HepG2 (cell line): ENCODE measurements at regions not wholly inside any gene's neighbourhood (a gene's known extent, or its start where the extent isn't known, plus 50 kb on each side); places are given as distances from the start of the nearest gene placed in this dataset.

ENCODE experiments used
- ATAC-seq: fragments of 200-7000 bp; cut with Tn5 transposase; 3 replicates; pipeline ENCODE4 v1.9.1; 2020; ENCODE audit warnings: mild to moderate bottlenecking, moderate library complexity
- BruUV-seq: library from RNA; stranded (reverse); fragments of 400-500 nt; replicated peaks from 2 replicates; lab custom pipeline; 2021; lab: Mats Ljungman, UMichigan
- CTCF ChIA-PET: fragments of 300-600 bp; formaldehyde crosslinking; extraction: SDS; loops from one replicate; lab custom pipeline; 2021; ENCODE audit warnings: low total read pairs, inconsistent platforms, low intra/inter-chr PET ratio; lab: Yijun Ruan, JAX
- POLR2A ChIA-PET: fragments of 350-600 bp; sonication (Branson Sonifier 250); formaldehyde crosslinking; loops from one replicate; lab custom pipeline; 2020; ENCODE audit warnings: antibody characterized with exemption, inconsistent platforms; lab: Yijun Ruan, JAX
- DNase-seq: peaks from one replicate; pipeline ENCODE4 v3.0.0-alpha.2; 2015; ENCODE audit warnings: low spot score
- FAIRE-seq: peaks from 3 replicates; lab custom pipeline; 2011; peaks lifted over from hg19 to GRCh38; lab: Jason Lieb, UNC
- H2AFZ ChIP-seq: one replicate; pipeline ENCODE4 v1.6.1; 2011; ENCODE audit warnings: low read length, inconsistent platforms
- H3K27ac ChIP-seq: fragments of 300-600 bp; 3 replicates; pipeline ENCODE4 v1.8.0; 2011; ENCODE audit warnings: mixed run types, mild to moderate bottlenecking, mixed read lengths, low read length, inconsistent platforms; ENCODE audit not compliant: insufficient read depth; ENCODE audit errors: extremely low read length
- H3K27me3 ChIP-seq, 2 experiments: fragments of 200-600 bp in 1 of 2; 2 replicates in 1 of 2; 3 replicates in 1 of 2; pipeline versions ENCODE4 v1.6.0 to v1.8.0; 2011; ENCODE audit warnings: low read length in 2 of 2, mild to moderate bottlenecking in 2 of 2, moderate library complexity in 2 of 2, inconsistent platforms in 1 of 2; ENCODE audit not compliant: insufficient read depth in 2 of 2, control insufficient read depth in 1 of 2
- H3K36me3 ChIP-seq, 2 experiments: fragments of 200-600 bp in 1 of 2; replicated peaks in 1 of 2; 2 replicates in 1 of 2; 3 replicates in 1 of 2; pipeline versions ENCODE4 v1.5.1 to v1.8.0; 2011; ENCODE audit warnings: low read length in 2 of 2, inconsistent platforms in 1 of 2; ENCODE audit not compliant: insufficient read depth in 2 of 2, control insufficient read depth in 1 of 2
- H3K4me1 ChIP-seq: 2 replicates; pipeline ENCODE4 v1.5.1; 2012; ENCODE audit warnings: low read length, inconsistent platforms; ENCODE audit not compliant: insufficient read depth
- H3K4me2 ChIP-seq: 2 replicates; pipeline ENCODE4 v1.6.0; 2011; ENCODE audit warnings: low read depth, low read length, inconsistent platforms
- H3K4me3 ChIP-seq, 3 experiments: fragments of 200-600 bp in 1 of 3; sonication (generic), shearing (Covaris generic) in 1 of 3; replicated peaks in 1 of 3; 2 replicates each; pipeline ENCODE4 v1.5.1; 2011 to 2016; ENCODE audit warnings: low read length in 3 of 3, inconsistent platforms in 2 of 3, low read depth in 2 of 3, mild to moderate bottlenecking in 2 of 3, control low read depth in 1 of 3, mixed read lengths in 1 of 3; ENCODE audit not compliant: insufficient read depth in 1 of 3
- H3K79me2 ChIP-seq: one replicate; pipeline ENCODE4 v1.6.1; 2011; ENCODE audit warnings: low read length, inconsistent platforms; ENCODE audit not compliant: insufficient read depth
- H3K9ac ChIP-seq: 2 replicates; pipeline ENCODE4 v1.6.0; 2011; ENCODE audit warnings: mild to moderate bottlenecking, low read depth, low read length, inconsistent platforms; ENCODE audit not compliant: insufficient read depth
- H3K9me3 ChIP-seq: 2 replicates; pipeline ENCODE4 v1.5.1; 2012; ENCODE audit warnings: mild to moderate bottlenecking, low read length
- H4K20me1 ChIP-seq: 2 replicates; pipeline ENCODE4 v1.6.0; 2011; ENCODE audit warnings: inconsistent platforms, mild to moderate bottlenecking, low read length, moderate library complexity; ENCODE audit not compliant: insufficient read depth
- ERF ChIP-seq: IDR thresholded peaks from 2 replicates; pipeline ENCODE4 v1.6.1; 2018; ENCODE audit warnings: missing biosample characterization, missing genetic modification reagents
- FOXC1 ChIP-seq: sonication (generic); formaldehyde crosslinking; IDR thresholded peaks from 2 replicates; pipeline ENCODE4 v1.8.0; 2022; ENCODE audit warnings: mild to moderate bottlenecking, missing genetic modification reagents, borderline replicate concordance
- HINFP ChIP-seq: sonication (generic); formaldehyde crosslinking; IDR thresholded peaks from 2 replicates; pipeline ENCODE4 v1.4.0; 2020; ENCODE audit warnings: low read depth, mild to moderate bottlenecking, missing genetic modification reagents
- HNF4G ChIP-seq, 2 experiments: sonication (generic) in 1 of 2; formaldehyde crosslinking in 1 of 2; IDR thresholded peaks; 2 replicates each; pipeline versions ENCODE4 v1.4.0 to v1.6.1; 2011 to 2020; ENCODE audit warnings: borderline replicate concordance in 2 of 2, low read depth in 2 of 2, mild to moderate bottlenecking in 2 of 2, low read length in 1 of 2, missing genetic modification reagents in 1 of 2, moderate library complexity in 1 of 2
- IRF1 ChIP-seq: sonication (generic); formaldehyde crosslinking; IDR thresholded peaks from 2 replicates; pipeline ENCODE4 v1.4.0; 2020; ENCODE audit warnings: low read depth, mild to moderate bottlenecking, missing genetic modification reagents
- IRF2 ChIP-seq: IDR thresholded peaks from 2 replicates; pipeline ENCODE4 v1.6.1; 2018; ENCODE audit warnings: missing genetic modification reagents, missing compliant biosample characterization
- KLF12 ChIP-seq: sonication (generic); formaldehyde crosslinking; IDR thresholded peaks from 2 replicates; pipeline ENCODE4 v1.4.0; 2020; ENCODE audit warnings: missing genetic modification reagents, borderline replicate concordance
- NAIF1 ChIP-seq: sonication (generic); formaldehyde crosslinking; IDR thresholded peaks from 2 replicates; pipeline ENCODE4 v1.5.0; 2020; ENCODE audit warnings: mild to moderate bottlenecking, missing genetic modification reagents, borderline replicate concordance
- SIN3A ChIP-seq: IDR thresholded peaks from 2 replicates; pipeline ENCODE4 v1.6.1; 2011; ENCODE audit warnings: low read depth, mild to moderate bottlenecking, control low read depth, low read length, borderline replicate concordance
- TEF ChIP-seq: sonication (generic); formaldehyde crosslinking; IDR thresholded peaks from 2 replicates; pipeline ENCODE4 v1.5.0; 2020; ENCODE audit warnings: missing genetic modification reagents
- ZBTB26 ChIP-seq: IDR thresholded peaks from 2 replicates; pipeline ENCODE4 v1.6.1; 2016; ENCODE audit warnings: missing compliant biosample characterization, missing genetic modification reagents, borderline replicate concordance
- ZHX1 ChIP-seq: sonication (generic); formaldehyde crosslinking; IDR thresholded peaks from 2 replicates; pipeline ENCODE4 v1.8.1; 2022; ENCODE audit warnings: low read depth, mild to moderate bottlenecking, missing genetic modification reagents
- ZNF317 ChIP-seq: sonication (generic); formaldehyde crosslinking; IDR thresholded peaks from 2 replicates; pipeline ENCODE4 v1.5.0; 2020; ENCODE audit warnings: mild to moderate bottlenecking, missing genetic modification reagents
- ZNF724P ChIP-seq: sonication (generic); formaldehyde crosslinking; IDR thresholded peaks from 2 replicates; pipeline ENCODE4 v1.8.0; 2022; ENCODE audit warnings: missing genetic modification reagents, borderline replicate concordance
- ZSCAN29 ChIP-seq: sonication (generic); formaldehyde crosslinking; conservative IDR thresholded peaks from 2 replicates; pipeline ENCODE4 v1.4.0; 2020; ENCODE audit warnings: mild to moderate bottlenecking, missing genetic modification reagents
- WGBS: methylation state at CpG from one replicate; pipeline ENCODE4 v1.1.6; 2017; ENCODE audit warnings: low lambda C conversion rate; 5-methylcytosine and 5-hydroxymethylcytosine counted together
- in situ Hi-C: cut with HindIII; loops from 2 replicates; pipeline ENCODE4 v1.10.0; 2017; ENCODE audit warnings: low pct_unique_long_range_greater_than_20kb; ENCODE audit not compliant: extremely low pct_ligation_motif_present
- intact Hi-C: fragments of 100-400 bp; cut with micrococcal nuclease; formaldehyde crosslinking; loops from one replicate; pipeline ENCODE4 v1.10.0; 2022; ENCODE audit not compliant: unreplicated experiment

GRCh38 chr4:27717431-27717755 is 856.8 kb downstream of the STIM2 start:
- TF ChIP-seq TEF (CRISPR knock-in tag) = no peak
- no peak for TF ChIP-seq HINFP
- TF ChIP-seq KLF12 = no peak
- no peak for TF ChIP-seq ZNF317 (CRISPR knock-in tag)
- no peak for TF ChIP-seq IRF2 (CRISPR knock-in tag)
- TF ChIP-seq ZBTB26 (CRISPR knock-in tag) = no peak
- TF ChIP-seq SIN3A = no peak
- TF ChIP-seq NAIF1 (CRISPR knock-in tag) = no peak
- no peak for TF ChIP-seq IRF1
- no peak for TF ChIP-seq ZHX1 (CRISPR knock-in tag)
- TF ChIP-seq FOXC1 (CRISPR knock-in tag) = no peak
- TF ChIP-seq HNF4G (IDR thresholded peaks at IDR 0.05; ENCODE audit: borderline replicate concordance, low read depth, low read length) = no peak
- no peak for TF ChIP-seq HNF4G (CRISPR knock-in tag; IDR thresholded peaks at IDR 0.05; ENCODE audit: borderline replicate concordance, low read depth)
- no peak for TF ChIP-seq ERF (CRISPR knock-in tag)
- no peak for TF ChIP-seq ZSCAN29 (CRISPR knock-in tag)
- TF ChIP-seq ZNF724P (CRISPR knock-in tag) = no peak
- in situ Hi-C loops = no loop called here
- intact Hi-C loops = no loop called here
- H3K4me3 ChIP-seq = no peak overlapping the region
- no peak overlapping the region for H3K27ac ChIP-seq
- DNase-seq (no peak), ATAC-seq (no peak), FAIRE-seq (no peak)
- no peaks in the 10 kb centered on the region for H3K36me3 ChIP-seq
- no TSS peak for BruUV-seq
- POLR2A ChIA-PET = no interaction called here
- H4K20me1 ChIP-seq = no peaks in the 10 kb centered on the region
- CTCF ChIA-PET = no interaction called here
- H3K9ac ChIP-seq = no peak overlapping the region
- no peaks in the 10 kb centered on the region for H3K27me3 ChIP-seq
- no peaks in the 10 kb centered on the region for H3K4me1 ChIP-seq
- peaks cover 16% of the 10 kb centered on the region for H3K9me3 ChIP-seq
- no peak overlapping the region for H2AFZ ChIP-seq
- 2% methylated on average over 4 of the region's 4 CpGs for WGBS
- H3K4me2 ChIP-seq = no peak overlapping the region
- no peaks in the 10 kb centered on the region for H3K79me2 ChIP-seq
